T-helper 1 cell treated with Interleukin-12 subunit alpha and Interleukin-12 subunit beta and Interleukin-4 antibody, amounts not matched to agents 30 ng/mL and 1 ng/mL, for 36 hours (primary cell): ENCODE measurements at regions not wholly inside any gene's neighbourhood (a gene's known extent, or its start where the extent isn't known, plus 50 kb on each side); places are given as distances from the start of the nearest gene placed in this dataset.
"Not testable (repeated sequence)": the region's sequence is repeated elsewhere in the genome, so short reads cannot be mapped to it uniquely, and the experiment has no call there.

Experiments
- intact Hi-C: fragments of 100-400 bp; cut with micrococcal nuclease; formaldehyde crosslinking; loops from one replicate; pipeline ENCODE4 v1.15.1; 2024

DNA sequence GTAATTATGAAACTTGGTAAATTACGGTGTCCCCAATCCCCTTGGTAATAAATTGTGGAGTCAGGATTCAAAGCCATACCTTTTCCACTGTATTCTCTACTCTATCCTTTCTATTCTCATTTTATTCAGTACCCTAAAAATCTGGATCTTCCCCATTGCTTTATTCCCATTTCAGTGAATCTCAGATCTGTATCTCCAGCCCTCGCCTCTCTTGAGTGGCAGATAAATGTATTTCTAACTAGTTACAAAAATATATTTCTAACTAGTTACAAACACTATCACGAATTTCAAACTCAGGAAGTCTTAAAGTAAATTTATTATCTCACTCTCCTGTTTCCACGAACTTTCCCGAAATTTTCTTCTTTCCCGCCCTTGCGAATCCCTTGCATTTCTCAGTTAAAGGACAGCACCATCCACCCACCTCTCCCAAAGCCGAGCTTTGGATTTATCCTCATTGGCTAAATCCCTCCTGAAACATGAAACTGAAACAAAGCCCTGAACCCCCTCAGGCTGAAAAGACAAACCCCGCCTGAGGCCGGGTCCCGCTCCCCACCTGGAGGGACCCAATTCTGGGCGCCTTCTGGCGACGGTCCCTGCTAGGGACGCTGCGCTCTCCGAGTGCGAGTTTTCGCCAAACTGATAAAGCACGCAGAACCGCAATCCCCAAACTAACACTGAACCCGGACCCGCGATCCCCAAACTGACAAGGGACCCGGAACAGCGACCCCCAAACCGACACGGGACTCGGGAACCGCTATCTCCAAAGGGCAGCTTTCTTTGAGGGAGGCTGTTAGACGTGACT is 164.3 kb upstream of the PABPC3 start:
- intact Hi-C loops = no loop called here

DNA sequence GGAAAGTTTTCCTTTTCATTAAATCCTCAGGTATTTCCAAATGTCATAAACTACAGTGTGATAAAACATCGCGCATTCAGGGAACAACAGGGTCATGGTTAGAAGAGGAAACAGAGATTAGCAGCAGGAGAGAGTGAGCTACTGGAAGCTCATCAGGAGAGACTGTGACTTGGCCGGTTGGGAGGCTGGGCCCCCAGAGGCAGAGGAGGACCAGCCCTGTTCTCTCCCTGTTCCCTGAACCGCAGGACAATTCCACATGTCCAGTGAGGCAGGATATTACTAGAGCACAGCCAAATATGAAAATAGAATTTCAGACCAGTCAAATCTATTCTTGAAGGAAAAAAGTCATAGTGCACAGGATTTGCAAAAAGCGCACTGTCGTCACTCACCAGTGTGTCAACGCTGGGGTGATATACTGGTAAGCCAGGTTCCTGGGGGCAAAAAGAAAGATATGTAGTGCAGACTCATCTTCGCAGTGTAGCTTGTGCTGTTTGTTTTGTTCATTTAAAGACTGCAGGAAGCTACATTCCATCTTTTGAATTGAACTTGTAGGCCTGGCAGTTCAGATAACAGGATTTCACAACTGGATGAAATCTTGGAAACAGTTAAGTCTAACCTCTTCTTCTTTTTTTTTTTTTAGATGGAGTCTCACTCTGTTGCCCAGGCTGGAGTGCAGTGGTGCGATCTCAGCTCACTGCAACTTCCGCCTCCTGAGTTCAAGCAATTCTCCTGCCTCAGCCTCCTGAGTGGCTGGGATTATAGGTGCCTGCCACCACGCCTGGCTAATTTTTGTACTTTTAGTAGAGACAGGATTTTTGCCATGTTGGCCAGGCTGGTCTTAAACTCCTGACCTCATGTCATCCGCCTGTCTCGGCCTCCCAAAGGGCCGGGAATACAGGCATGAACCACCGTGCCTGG is 162.6 kb upstream of the PABPC3 start:
- intact Hi-C loops = not testable (repeated sequence)

DNA sequence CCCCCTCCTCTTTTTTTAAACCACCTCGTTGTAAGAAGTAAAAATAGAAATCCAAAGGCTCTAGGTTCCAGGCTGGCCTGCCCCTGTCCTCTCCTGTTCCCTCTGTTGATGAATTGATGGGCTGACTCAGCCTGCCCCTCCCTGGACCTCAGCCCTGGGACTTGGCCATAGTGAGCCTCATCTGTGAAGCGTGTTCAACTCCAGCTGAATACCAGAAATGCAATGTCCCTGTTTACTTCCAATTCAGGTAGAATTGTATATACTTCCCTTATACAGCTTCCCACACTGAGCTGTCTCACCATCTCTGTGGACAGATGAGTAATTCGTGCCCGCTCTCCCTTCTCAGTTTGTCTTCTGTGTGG is 161.9 kb upstream of the PABPC3 start:
- intact Hi-C loops = not testable (repeated sequence)

DNA sequence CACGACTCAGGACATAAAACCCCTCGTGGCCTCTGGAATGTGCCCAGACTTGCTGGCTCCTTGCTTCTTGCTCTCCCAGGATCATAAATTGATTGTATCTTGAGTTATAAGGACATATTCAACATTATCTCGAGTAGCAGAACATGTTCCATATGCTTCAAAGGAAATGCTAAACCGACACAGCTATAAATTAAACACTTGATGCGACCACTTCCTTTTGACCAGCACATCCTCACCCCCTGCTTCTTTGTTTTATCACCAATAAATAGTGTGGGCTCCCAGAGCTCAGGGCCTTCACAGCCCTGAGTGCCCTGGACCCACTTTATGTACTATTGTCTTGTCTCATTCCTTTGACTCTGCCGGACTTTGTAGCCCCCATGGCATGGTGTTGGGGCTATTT is 157.0 kb upstream of the PABPC3 start:
- intact Hi-C loops = no loop called here

DNA sequence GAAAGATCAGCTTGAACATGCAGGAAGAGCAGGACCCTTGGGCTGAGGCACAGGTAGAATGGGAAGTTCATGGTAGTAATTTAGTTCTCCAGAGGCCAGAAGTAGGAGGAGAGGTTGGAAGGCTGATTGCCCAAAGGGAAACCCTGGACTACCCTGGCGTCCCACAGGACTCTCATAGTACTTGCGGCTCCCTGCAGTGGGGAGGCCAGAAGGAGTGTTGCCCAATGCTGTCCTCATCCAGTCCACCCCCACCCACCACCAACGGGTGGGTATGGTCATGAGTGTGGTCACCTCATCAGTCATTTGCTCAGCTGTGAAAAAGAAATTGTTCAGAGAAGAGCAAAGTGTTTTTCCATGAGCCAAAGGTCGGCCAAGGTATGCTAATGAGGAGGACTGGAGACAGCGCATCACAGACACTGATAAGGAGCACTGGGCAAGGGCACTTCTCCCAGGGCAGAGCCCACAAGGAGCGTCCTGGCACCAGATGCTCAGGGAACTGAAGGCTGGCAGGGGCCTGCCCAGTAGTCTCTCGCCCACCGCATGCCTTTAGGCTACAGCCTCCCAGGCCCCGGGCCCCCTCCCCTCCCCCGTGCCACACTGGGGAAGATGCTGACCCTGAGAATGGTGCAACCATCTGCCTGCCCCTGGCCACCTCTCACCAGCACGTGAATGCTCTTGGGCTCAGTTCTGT is 154.8 kb upstream of the PABPC3 start:
- intact Hi-C loops = not testable (repeated sequence)

DNA sequence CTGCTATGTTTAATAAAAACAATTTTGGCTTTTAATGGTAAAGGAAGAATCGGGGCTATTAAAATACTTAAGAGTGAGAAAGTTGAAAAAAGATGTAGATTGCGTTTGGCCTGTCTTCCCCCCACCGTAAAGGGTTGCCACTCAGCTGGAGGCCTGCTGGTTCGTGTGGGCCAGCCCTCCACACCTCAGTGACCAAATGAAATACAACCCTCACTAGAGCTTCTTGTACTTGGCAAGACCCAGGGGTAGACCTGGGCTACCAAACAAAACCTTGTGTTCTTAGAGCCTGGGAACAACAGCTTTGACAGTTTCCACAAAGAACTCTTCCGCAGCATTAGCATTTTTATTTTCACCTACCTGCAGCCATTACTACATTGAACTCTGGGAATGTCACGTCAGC is 152.8 kb upstream of the PABPC3 start:
- intact Hi-C loops = no loop called here

DNA sequence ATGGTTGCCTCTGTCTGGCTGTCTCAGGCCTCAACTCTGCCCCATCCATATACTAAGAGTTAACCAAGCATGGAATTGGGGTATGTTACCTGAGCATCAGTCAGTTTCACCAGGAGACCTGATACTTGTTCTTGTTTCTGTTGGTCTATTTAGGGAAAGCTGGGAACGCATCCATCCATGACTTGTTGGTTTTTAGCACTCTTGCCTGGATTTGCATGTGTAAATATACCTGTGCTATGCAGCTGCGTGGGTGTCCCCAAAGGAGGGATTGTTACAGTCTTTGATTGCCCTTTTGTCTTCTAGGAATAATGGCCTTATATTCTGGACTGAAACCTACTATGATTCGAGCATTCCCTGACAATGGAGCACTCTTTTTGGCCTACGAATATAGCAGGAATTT is 151.9 kb upstream of the PABPC3 start:
- intact Hi-C loops = not testable (repeated sequence)

DNA sequence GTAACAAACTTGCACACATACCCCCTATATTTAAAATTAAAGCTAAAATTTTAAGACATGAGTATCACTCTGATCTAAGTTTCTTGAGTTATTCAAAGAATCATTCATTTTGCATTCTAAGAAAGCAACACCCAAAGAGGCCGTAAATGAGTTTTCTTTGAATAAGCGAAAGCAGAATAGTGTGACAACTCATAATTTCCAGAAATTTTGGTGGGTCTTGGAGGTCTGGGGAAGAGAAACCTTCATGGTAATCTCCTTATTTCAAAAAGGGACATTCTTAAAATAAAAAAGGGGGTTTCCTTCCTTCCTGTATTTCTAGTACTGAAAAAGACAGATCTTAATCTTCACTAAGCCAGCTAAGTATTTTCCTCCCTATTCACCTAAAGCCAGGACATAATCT is 147.0 kb upstream of the PABPC3 start:
- intact Hi-C loops = not testable (repeated sequence)

DNA sequence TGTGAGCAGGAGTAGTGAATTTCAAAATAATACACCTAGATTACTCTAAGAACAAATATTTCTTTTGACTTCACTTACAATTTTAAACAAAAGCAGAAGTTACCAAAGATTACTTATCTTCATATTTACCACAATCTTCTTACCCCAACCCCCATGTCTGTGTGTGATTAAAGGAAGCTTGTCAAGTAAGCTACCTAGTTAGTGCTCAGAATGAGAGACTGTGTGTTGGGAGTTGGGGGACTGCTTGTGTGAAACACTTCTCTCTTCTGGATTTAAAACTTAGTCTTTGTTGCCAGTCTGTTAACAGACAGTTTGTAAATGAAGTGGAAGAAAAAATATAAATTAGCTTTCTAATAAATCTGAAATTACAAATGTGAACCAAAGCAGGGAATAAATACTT is 145.3 kb upstream of the PABPC3 start:
- intact Hi-C loops = not testable (repeated sequence)

DNA sequence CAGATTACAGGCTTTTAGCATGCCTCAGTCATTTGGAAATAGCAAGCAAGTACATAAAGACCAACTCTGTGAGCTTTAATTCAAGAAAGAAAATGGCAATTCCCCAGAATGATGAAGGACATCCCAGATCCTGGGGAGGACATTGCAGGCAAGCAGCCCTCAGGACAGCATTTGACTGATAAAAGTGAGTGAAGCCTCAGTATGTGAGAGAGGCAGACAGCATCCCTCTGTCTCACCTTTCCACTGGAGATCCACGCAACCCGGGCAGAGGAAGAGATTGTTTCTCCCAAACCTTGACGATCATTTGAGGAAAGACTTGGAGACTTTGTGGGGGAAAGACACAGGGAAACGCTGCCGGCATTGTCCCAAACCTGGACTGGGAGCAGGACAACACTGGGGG is 128.0 kb upstream of the PABPC3 start:
- intact Hi-C loops = loop anchor here (1.0 to 5.0 kb wide), 5 partner anchors 45 to 286 kb away; partner anchors contain the start of gene ATP12A

DNA sequence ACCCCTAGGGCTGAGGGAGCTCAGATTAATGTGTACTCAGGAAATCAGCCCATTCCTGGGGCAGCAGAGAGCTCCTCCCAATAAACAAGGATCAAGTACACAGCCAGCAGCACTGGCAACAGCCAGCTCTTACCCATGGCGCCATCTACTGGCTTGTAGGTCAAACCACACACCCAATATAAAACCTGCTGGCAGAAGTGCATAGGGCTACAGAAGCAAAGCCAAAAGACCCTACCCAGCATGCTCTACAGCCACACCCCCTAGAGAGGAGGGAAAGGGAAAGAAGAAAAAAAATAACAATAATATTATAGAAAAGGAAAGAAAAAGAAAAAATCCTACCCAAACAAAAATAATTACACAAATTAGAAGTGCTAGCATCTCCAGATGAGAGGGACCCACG is 127.5 kb upstream of the PABPC3 start:
- intact Hi-C loops = loop anchor here (1.0 to 5.0 kb wide), 5 partner anchors 46 to 286 kb away; partner anchors contain the start of gene ATP12A

DNA sequence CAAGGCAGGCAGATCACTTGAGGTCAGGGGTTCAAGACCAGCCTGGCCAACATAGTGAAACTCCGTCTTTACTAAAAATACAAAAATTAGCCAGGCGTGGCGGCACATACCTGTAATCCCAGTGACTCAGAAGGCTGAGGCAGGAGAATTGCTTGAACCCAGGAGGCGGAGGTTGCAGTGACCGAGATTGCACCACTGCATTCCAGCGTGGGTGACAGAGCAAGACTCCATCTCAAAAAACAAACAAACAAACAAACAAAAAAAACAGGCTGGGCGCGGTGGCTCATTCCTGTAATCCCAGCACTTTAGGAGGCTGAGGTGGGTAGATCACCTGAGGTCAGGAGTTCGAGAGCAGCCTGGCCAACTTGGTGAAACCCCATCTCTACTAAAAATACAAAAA is 122.8 kb upstream of the PABPC3 start:
- intact Hi-C loops = not testable (repeated sequence)

DNA sequence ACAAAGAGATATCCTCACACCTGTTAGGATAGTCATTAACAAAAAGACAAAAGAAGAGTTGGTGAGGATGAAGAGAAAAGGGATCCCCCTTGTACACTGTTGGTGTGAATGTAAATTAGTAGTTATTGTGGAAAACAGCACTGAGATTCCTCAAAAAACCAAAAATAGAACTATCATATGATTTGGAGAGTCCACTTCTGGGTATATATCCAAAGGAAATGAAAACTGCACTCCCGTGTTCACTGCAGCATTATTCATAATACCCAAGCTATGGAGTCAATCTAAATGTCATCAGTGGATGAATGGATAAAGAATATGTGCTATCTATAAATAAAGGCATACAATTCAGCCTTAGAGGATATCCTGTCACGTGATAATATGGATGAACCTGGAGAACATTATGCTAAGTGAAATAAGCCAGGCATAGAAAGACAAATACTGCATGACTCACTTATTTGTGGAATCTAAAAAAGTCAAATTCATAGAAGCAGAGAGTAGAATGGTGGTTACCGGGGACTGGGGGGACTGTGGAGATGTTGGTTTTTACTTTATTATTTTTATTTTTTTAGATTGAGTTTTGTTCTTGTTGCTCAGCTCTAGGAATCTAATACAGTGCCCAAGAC is 114.6 kb upstream of the PABPC3 start:
- intact Hi-C loops = not testable (repeated sequence)

DNA sequence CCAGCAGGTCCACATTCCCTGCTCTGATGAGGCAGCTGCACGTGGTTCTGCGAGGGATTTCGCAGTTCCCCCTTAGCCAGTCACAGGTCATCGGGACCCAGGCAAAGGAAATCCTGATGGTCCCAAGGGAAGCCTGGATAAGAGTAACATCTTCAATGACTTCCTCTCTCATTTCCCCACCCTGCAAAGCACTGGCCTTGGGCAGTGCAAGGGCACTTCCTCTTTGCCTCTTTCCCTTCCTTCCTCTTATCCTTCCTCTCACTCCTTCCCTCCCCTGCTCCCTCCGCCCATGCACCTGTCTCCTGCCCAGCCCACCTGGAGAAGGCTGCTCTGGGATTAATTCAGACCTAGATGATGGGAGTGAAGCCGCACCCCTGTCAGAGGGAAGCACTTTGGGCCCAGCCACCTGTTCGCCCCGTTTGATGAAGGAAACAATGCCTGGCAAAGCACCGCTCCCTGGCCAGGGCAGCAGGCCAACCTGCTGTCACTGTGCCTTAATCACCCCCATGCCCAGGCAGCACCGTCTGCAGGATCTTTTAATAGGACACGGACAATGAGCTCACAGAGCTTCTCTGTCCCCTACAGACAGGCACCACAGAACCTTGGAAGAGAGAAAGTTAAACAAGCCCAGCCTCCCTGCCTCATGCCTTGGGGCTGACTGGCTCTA is 113.5 kb upstream of the PABPC3 start:
- intact Hi-C loops = no loop called here

DNA sequence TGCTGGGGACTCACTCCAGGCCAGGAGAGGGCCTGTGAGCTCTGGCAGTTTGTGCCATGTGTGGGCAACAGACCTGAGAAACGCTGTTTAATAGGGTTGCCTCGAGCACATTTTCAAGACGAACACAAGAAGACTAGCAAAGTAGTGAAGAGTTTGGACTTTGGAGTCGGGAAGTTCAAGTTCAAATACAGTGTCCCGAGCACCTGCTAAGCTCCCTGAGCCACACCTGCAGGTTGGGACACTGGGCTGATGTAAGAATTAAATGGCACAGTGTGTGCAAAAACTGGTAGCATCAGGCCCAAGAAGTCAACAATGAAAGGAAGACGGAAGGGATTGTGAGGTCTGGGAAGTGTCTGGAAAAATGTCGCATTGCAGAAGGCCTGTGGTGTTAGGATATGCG is 112.8 kb upstream of the PABPC3 start:
- intact Hi-C loops = no loop called here

DNA sequence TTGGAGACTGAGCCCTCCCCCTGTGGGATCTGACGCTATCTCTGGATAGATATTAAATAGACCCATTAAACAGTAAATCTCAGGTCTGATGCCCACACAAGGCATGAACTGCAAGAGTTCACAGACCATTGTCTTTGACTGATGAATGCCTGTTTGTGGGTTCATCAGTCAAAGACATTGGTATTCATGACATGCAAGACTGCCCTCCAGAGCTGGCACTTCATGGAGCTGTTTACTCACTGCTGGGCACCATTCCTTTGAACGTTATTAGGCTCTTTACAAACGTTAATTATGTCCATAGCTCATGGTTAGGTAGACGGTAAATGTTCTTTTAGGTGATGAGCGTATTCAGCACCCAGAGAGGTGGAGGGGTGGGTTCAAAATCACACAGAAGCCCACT is 111.8 kb upstream of the PABPC3 start:
- intact Hi-C loops = no loop called here

DNA sequence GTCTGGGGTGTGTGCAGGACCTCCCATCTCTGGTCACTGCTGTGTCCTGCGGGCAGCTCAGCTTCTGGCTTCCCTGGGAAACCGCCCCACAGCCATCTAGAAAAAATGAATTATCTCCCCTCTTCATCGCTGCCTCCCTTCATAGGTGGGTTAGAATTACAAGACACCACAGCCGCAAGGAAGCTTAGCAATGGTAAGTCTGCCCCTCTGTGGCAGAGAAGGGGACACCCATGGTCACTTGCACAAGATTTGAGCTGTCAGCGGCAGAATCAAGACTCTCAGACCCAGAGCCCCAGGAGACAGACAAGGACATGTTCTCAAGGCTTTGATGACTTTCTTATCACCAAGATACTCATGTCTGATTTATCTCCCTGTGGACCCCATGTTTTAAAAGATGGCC is 110.8 kb upstream of the PABPC3 start:
- intact Hi-C loops = no loop called here

DNA sequence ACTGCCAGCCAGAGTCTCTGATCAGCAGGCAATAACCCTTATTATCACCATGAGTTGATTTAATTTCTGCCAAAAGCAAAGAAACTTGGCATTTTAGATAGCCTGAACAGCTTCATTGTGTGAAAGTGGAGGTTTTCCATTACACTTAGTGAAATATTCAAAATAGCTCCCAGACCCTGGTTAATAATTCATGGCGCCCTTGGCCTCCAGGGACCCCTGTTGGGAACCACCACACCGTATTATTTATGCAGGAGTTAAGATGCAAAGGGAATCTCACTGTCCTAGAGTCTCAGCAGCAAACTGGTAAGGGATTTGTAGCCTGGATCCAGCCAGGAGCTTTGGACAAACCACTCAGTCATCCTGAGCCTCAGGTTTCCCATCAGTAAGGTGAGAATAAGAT is 110.0 kb upstream of the PABPC3 start:
- intact Hi-C loops = no loop called here

DNA sequence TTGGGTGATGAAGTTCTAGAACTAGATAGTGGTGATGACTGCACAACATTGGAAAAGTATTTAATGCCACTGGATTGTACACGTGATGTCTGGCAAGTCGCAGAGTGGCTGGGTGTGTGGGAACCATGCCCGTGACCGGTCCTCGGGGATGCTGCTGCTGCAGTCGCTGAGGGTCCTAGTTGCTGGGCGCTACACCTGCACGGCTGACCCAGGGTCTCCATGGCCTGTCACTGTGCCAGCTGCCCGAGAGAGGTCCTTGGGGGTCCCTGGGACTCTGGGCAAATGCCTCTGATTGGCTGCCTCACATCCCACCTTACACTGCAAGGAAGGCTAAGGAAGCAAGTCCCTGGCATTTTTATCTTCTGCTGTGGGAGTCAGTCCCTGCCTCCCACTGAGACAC is 109.1 kb upstream of the PABPC3 start:
- intact Hi-C loops = no loop called here

DNA sequence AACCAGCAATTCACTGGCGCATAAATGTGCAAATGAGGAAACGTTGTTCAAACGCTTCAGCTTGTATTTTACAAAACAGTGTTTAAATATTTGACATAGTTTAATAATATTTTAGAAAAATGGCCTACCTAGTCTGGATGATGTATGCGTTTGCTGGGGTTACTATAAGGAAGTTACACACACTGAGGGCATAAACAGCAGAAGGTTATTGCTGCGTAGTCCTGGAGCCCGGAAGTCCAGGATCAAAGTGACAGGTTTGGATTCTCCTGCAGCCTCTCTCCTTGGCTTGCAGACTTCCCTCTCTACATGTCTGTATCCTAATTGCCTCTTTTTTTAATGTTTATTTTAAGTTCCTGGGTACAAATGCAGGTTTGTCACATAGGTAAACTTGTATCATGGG is 106.0 kb upstream of the PABPC3 start:
- intact Hi-C loops = not testable (repeated sequence)

DNA sequence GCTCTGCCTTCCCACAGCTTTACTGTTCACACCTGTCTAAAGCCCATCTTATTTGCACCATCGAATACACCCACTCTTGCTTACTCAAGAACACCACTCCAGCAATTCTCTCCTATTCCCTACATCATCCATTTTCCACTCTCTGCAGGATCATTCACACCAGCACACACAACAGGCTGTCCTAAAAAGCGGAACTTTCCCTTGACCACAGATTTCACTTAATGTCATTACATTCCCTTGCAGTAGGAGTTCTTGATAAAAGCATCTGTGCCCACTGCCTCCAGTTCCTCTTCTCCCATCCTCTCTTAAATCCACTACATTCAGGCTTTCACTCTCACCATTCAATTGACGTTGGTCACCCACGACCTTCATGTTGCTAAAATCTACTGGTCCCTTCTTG is 103.0 kb upstream of the PABPC3 start:
- intact Hi-C loops = not testable (repeated sequence)
